A549 (cell line): ENCODE measurements at regions not wholly inside any gene's neighbourhood (a gene's known extent, or its start where the extent isn't known, plus 50 kb on each side); places are given as distances from the start of the nearest gene placed in this dataset.

Source experiments
- ATAC-seq, 2 experiments: fragments of 200-7000 bp in 1 of 2; fragments of >200 bp in 1 of 2; cut with Nextera tagmentation in 1 of 2; cut with Tn5 transposase in 1 of 2; 3 replicates each; pipeline versions ENCODE4 v1.8.0 to v1.9.1; 2018 to 2020; ENCODE audit warnings: mild to moderate bottlenecking in 1 of 2, moderate library complexity in 1 of 2
- CTCF ChIA-PET: fragments of 300-600 bp; sonication (Branson Sonifier 250); formaldehyde crosslinking; extraction: SDS; loops from one replicate; lab custom pipeline; 2021; ENCODE audit warnings: antibody characterized with exemption, inconsistent platforms; lab: Yijun Ruan, JAX
- POLR2A ChIA-PET: fragments of 350-600 bp; formaldehyde crosslinking; extraction: SDS; loops from one replicate; lab custom pipeline; 2021; ENCODE audit warnings: antibody characterized with exemption, inconsistent platforms; lab: Yijun Ruan, JAX
- DNase-seq, 2 experiments: peaks; one replicate each; pipeline versions ENCODE4 v3.0.0 to v3.0.0-alpha.2; 2011 to 2016; ENCODE audit warnings: low read depth in 1 of 2, low spot score in 1 of 2
- FAIRE-seq: peaks from 2 replicates; lab custom pipeline; 2011; peaks lifted over from hg19 to GRCh38; lab: Jason Lieb, UNC
- H3K27ac ChIP-seq, 2 experiments: fragments of >200 bp; sonication (Bioruptor Twin); formaldehyde crosslinking; 3 replicates each; pipeline ENCODE4 v1.5.1; 2016 to 2017
- H3K4me1 ChIP-seq: fragments of >200 bp; sonication (Bioruptor Twin); formaldehyde crosslinking; 3 replicates; pipeline ENCODE4 v1.6.1; 2016
- H3K4me2 ChIP-seq: fragments of >200 bp; sonication (Bioruptor Twin); formaldehyde crosslinking; 3 replicates; pipeline ENCODE4 v1.6.1; 2016
- H3K4me3 ChIP-seq: fragments of >200 bp; sonication (Bioruptor Twin); formaldehyde crosslinking; 3 replicates; pipeline ENCODE4 v1.5.1; 2016
- H3K9me3 ChIP-seq: fragments of >200 bp; sonication (Bioruptor Twin); formaldehyde crosslinking; 3 replicates; pipeline ENCODE4 v1.6.1; 2016
- E2F6 ChIP-seq: IDR thresholded peaks from 2 replicates; pipeline ENCODE4 v1.6.1; 2012; ENCODE audit warnings: low read depth, borderline replicate concordance
- EHF ChIP-seq: fragments of 250-450 bp; sonication (Bioruptor Pico); IDR thresholded peaks from 2 replicates; pipeline ENCODE4 v1.5.0; 2020; ENCODE audit warnings: mild to moderate bottlenecking
- ESRRA ChIP-seq: fragments of 150-350 bp; IDR thresholded peaks from 2 replicates; pipeline ENCODE4 v1.6.1; 2014; ENCODE audit warnings: mild to moderate bottlenecking, low read length, borderline replicate concordance
- FOSL2 ChIP-seq, 2 experiments: fragments of 450-650 bp in 1 of 2; fragments of >200 bp in 1 of 2; sonication (Bioruptor Twin) in 1 of 2; formaldehyde crosslinking; IDR thresholded peaks; 2 replicates each; pipeline versions ENCODE4 v1.5.0 to v1.6.1; 2016 to 2020; ENCODE audit warnings: mild to moderate bottlenecking in 1 of 2, moderate library complexity in 1 of 2
- HDAC2 ChIP-seq: fragments of 200-600 bp; sonication (generic); IDR thresholded peaks from 2 replicates; pipeline ENCODE4 v1.6.1; 2016
- HOXA7 ChIP-seq: fragments of 250-450 bp; sonication (Bioruptor Pico); IDR thresholded peaks from 2 replicates; pipeline ENCODE4 v1.5.0; 2020; ENCODE audit warnings: mild to moderate bottlenecking, moderate library complexity
- KDM5A ChIP-seq: fragments of 200-600 bp; sonication (generic); IDR thresholded peaks from 2 replicates; pipeline ENCODE4 v1.6.1; 2016; ENCODE audit warnings: antibody characterized with exemption, mild to moderate bottlenecking
- MAFK ChIP-seq: fragments of 450-650 bp; IDR thresholded peaks from 2 replicates; pipeline ENCODE4 v1.6.1; 2014; ENCODE audit not compliant: partially characterized antibody
- MAZ ChIP-seq: fragments of 150-350 bp; IDR thresholded peaks from 2 replicates; pipeline ENCODE4 v1.6.1; 2014; ENCODE audit warnings: antibody characterized with exemption, low read depth, low read length, borderline replicate concordance
- RAD21 ChIP-seq, 2 experiments: fragments of >200 bp in 1 of 2; sonication (Bioruptor Twin) in 1 of 2; formaldehyde crosslinking in 1 of 2; IDR thresholded peaks in 1 of 2; conservative IDR thresholded peaks in 1 of 2; 2 replicates in 1 of 2; 3 replicates in 1 of 2; pipeline ENCODE4 v1.6.1; 2012 to 2018; ENCODE audit warnings: inconsistent platforms in 1 of 2
- RCOR1 ChIP-seq: fragments of 150-350 bp; IDR thresholded peaks from 2 replicates; pipeline ENCODE4 v1.6.1; 2014; ENCODE audit warnings: antibody characterized with exemption, low read length, low read depth
- REST ChIP-seq: fragments of 200-600 bp; sonication (generic); IDR thresholded peaks from 2 replicates; pipeline ENCODE4 v1.6.1; 2016; ENCODE audit warnings: antibody characterized with exemption, mild to moderate bottlenecking, moderate library complexity
- RFX5 ChIP-seq: fragments of 450-650 bp; IDR thresholded peaks from 2 replicates; pipeline ENCODE4 v1.7.1; 2014; ENCODE audit warnings: antibody characterized with exemption, mild to moderate bottlenecking, moderate library complexity
- RNF2 ChIP-seq: fragments of 200-600 bp; sonication (generic); IDR thresholded peaks from 2 replicates; pipeline ENCODE4 v1.6.1; 2016; ENCODE audit warnings: low read depth, mild to moderate bottlenecking, antibody characterized with exemption, moderate library complexity, borderline replicate concordance
- SMC3 ChIP-seq: fragments of >200 bp; sonication (Bioruptor Twin); formaldehyde crosslinking; IDR thresholded peaks from 3 replicates; pipeline ENCODE4 v1.6.1; 2018; ENCODE audit warnings: inconsistent platforms
- TP53 ChIP-seq: fragments of 250-450 bp; sonication (Bioruptor Pico); IDR thresholded peaks from 2 replicates; pipeline ENCODE4 v1.5.0; 2021; ENCODE audit warnings: mild to moderate bottlenecking, moderate library complexity
- WGBS: methylation state at CpG from one replicate; pipeline ENCODE4 v1.1.6; 2017; ENCODE audit errors: missing lambda C conversion rate; 5-methylcytosine and 5-hydroxymethylcytosine counted together
- TF ChIP-seq, protein P1 (sequence below): fragments of >200 bp; sonication (Bioruptor Twin); formaldehyde crosslinking; IDR thresholded peaks from 3 replicates; pipeline ENCODE4 v1.5.1; 2016
- TF ChIP-seq, protein P2 (sequence below): fragments of >200 bp; sonication (Bioruptor Twin); formaldehyde crosslinking; IDR thresholded peaks from 2 replicates; pipeline ENCODE4 v1.6.1; 2016

DNA sequence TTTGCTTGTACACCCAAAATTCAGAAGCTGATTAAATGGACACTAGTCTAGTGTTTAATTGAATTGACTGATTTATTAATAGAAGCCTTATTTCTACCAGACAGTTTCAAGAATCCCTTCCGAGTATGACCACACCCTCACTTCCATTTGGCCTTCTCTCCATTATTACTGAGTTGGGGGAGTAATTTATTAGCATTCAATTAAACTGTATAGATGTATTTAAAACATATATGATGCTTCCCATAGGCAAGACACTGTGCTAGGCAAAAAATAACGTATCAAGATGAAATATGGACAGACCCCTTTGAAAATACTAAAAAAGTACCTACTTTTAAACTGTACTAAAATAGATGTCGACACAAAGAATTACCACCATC, 112.9 kb upstream of the PHACTR1 start (continued):
- TF ChIP-seq, protein P1, sequence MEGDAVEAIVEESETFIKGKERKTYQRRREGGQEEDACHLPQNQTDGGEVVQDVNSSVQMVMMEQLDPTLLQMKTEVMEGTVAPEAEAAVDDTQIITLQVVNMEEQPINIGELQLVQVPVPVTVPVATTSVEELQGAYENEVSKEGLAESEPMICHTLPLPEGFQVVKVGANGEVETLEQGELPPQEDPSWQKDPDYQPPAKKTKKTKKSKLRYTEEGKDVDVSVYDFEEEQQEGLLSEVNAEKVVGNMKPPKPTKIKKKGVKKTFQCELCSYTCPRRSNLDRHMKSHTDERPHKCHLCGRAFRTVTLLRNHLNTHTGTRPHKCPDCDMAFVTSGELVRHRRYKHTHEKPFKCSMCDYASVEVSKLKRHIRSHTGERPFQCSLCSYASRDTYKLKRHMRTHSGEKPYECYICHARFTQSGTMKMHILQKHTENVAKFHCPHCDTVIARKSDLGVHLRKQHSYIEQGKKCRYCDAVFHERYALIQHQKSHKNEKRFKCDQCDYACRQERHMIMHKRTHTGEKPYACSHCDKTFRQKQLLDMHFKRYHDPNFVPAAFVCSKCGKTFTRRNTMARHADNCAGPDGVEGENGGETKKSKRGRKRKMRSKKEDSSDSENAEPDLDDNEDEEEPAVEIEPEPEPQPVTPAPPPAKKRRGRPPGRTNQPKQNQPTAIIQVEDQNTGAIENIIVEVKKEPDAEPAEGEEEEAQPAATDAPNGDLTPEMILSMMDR, result no peak; the same call in 2 of the 3 replicates
- no peak for TF ChIP-seq ESRRA

GRCh38 chr6:12605888-12606345, 110.7 kb upstream of the PHACTR1 start:
- no peak overlapping the region for H3K4me3 ChIP-seq
- peak overlapping the region; percentile 22; the same call in 1 of the 3 replicates for H3K4me2 ChIP-seq
- 49% methylated on average over 7 of the region's 7 CpGs for WGBS
- ATAC-seq, result peak; percentile 69 to 83; a peak in 5 of 6 replicates
- H3K9me3 ChIP-seq, result no peaks in the 10 kb centered on the region
- peak; percentile 23 to 83 for DNase-seq
- ChIA-PET CTCF (interaction anchor here (0.5 to 10.2 kb wide), 27 partner anchors 10 to 1022 kb away, joined by 3 to 208 read pairs (median 4); partner anchors contain the start of gene EDN1), POLR2A (no interaction called here)
- TF ChIP-seq RAD21 (conservative IDR thresholded peaks at IDR 0.05 in 1 of 2, IDR thresholded peaks at IDR 0.05 in 1 of 2) (peak; percentile 78 to 85), KDM5A (no peak), RCOR1 (no peak), SMC3 (peak; percentile 68), RFX5 (no peak)
- TF ChIP-seq, protein P1, result peak; percentile 79
- peak overlapping the region; percentile 69 to 87; a peak in 4 of 6 replicates for H3K27ac ChIP-seq
- H3K4me1 ChIP-seq, result peaks cover 55% of the 10 kb centered on the region
- no peak for FAIRE-seq

- no peak for ATAC-seq
- H3K9me3 ChIP-seq, result no peaks in the 10 kb centered on the region
- H3K4me3 ChIP-seq, result no peak overlapping the region
- no peak for FAIRE-seq
- WGBS, result 87% methylated on average over 6 of the region's 6 CpGs
- peak overlapping the region in 1 of 2 experiments; percentile 56; a peak in 2 of 6 replicates for H3K27ac ChIP-seq
- no peak for DNase-seq
- ChIA-PET POLR2A (no interaction called here), CTCF (interaction anchor here (0.5 to 10.2 kb wide), 20 partner anchors 9 to 1023 kb away, joined by 3 to 208 read pairs (median 3); partner anchors contain the start of gene EDN1)
- peaks cover 51% of the 10 kb centered on the region for H3K4me1 ChIP-seq
- no peak overlapping the region for H3K4me2 ChIP-seq
- TF ChIP-seq RNF2 (no peak), MAFK (no peak), E2F6 (no peak), KDM5A (no peak), RFX5 (no peak), TP53 (CRISPR knock-in tag) (no peak), REST (no peak), MAZ (no peak), EHF (no peak), FOSL2 (IDR thresholded peaks at IDR 0.05) (no peak), FOSL2 (CRISPR knock-in tag; IDR thresholded peaks at IDR 0.05) (no peak), HDAC2 (no peak), HOXA7 (CRISPR knock-in tag) (no peak)
- TF ChIP-seq, protein P2, sequence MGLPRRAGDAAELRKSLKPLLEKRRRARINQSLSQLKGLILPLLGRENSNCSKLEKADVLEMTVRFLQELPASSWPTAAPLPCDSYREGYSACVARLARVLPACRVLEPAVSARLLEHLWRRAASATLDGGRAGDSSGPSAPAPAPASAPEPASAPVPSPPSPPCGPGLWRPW, result no peak
Observed at GRCh38 chr6:12606616-12607015, 110.0 kb upstream of the PHACTR1 start.
